OCI-LY3 (cell line): ENCODE measurements at regions not wholly inside any gene's neighbourhood (a gene's known extent, or its start where the extent isn't known, plus 50 kb on each side); places are given as distances from the start of the nearest gene placed in this dataset.

Source experiments
- EZH2phosphoT487 ChIP-seq: fragments of 200-600 bp; shearing (Covaris generic); IDR thresholded peaks from 2 replicates; pipeline ENCODE4 v1.6.1; 2018; ENCODE audit warnings: antibody characterized with exemption, mixed run types, low read depth
- TF ChIP-seq, protein P1 (sequence below): fragments of 200-600, 300-600 bp; sonication (generic); IDR thresholded peaks from 2 replicates; pipeline ENCODE4 v1.5.1; 2014; ENCODE audit warnings: antibody characterized with exemption, low read length, low read depth

DNA sequence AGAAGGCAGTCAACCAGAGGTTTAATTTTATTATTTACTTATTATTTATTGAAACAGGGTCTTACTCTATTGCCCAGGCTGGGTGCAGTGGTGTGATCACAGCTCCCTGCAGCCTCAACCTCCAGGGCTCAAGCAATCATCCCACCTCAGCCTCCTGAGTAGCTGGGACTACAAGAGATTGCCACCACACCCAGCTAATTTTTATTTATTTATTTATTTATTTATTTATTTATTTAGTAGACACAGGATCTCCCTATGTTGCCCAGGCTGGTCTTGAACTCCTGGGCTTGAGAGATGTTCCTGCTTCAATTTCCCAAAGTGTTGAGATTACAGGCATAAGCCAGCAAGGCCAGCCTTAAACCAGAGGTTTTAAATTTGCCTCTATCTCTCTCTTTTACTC lies 83.1 kb downstream of the RCN1 start:
- TF ChIP-seq, protein P1, sequence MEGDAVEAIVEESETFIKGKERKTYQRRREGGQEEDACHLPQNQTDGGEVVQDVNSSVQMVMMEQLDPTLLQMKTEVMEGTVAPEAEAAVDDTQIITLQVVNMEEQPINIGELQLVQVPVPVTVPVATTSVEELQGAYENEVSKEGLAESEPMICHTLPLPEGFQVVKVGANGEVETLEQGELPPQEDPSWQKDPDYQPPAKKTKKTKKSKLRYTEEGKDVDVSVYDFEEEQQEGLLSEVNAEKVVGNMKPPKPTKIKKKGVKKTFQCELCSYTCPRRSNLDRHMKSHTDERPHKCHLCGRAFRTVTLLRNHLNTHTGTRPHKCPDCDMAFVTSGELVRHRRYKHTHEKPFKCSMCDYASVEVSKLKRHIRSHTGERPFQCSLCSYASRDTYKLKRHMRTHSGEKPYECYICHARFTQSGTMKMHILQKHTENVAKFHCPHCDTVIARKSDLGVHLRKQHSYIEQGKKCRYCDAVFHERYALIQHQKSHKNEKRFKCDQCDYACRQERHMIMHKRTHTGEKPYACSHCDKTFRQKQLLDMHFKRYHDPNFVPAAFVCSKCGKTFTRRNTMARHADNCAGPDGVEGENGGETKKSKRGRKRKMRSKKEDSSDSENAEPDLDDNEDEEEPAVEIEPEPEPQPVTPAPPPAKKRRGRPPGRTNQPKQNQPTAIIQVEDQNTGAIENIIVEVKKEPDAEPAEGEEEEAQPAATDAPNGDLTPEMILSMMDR, result no peak
- no peak for TF ChIP-seq EZH2phosphoT487
